ENCODE measurements at regions not wholly inside any gene's neighbourhood (a gene's known extent, or its start where the extent isn't known, plus 50 kb on each side); places are given as distances from the start of the nearest gene placed in this dataset.

DNA sequence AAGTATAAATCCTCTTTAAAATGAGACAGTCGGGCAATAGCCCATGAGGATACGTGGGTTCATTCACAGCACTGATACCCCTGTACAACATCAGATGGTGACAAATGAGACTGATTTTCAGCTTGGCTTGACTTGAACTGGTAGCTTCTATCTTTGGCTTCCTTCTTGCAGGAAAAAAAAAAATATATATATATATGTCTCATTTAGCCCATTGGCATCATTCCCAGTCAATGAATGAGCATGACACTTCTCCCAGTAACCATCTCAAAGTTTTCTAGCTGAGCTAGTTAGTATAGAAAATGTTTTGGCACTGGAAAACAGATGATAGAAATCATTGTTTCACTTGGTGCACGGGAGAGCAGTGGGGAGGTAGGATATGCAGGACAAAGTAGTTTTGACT is 222.5 kb upstream of the TAS2R1 start:
- DNase-seq (ENCODE audit: low spot score in 2 of 2), result no peak
- H3K9me3 ChIP-seq, result no peaks in the 10 kb centered on the region
- H3K4me1 ChIP-seq, result no peaks in the 10 kb centered on the region
- in situ Hi-C loops (cut with MboI; ENCODE audit: low sequenced_read_pairs), result no loop called here
- no peaks in the 10 kb centered on the region for H3K36me3 ChIP-seq (replicated peaks)
- H3K4me3 ChIP-seq, result no peak overlapping the region
- H3K27me3 ChIP-seq (ENCODE audit: low read depth), result no peaks in the 10 kb centered on the region

DNA sequence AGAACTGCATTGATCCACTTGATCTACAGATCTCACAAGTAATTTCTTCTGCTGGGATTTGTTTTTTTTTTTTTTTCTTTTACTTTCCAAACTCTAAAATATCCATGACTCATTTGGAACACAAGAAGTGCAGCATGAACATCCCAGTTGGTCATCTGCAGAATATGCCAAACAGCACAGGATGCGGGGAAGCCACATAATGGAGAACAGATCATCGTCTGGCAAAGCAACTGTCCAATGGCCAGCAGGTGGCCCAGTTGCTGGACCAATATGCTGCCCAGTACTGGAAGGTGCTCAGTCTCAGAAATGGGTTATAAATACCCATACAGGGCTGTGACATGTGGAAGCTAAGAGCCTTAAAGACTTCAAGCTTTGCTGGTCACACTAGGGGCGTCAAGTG is 221.3 kb upstream of the TAS2R1 start:
- no peak for DNase-seq (ENCODE audit: low spot score in 2 of 2)
- H3K9me3 ChIP-seq, result no peaks in the 10 kb centered on the region
- no peak overlapping the region for H3K4me3 ChIP-seq
- no peaks in the 10 kb centered on the region for H3K27me3 ChIP-seq (ENCODE audit: low read depth)
- no peaks in the 10 kb centered on the region for H3K36me3 ChIP-seq (replicated peaks)
- in situ Hi-C loops (cut with MboI; ENCODE audit: low sequenced_read_pairs), result no loop called here
- H3K4me1 ChIP-seq, result no peaks in the 10 kb centered on the region

- DNase-seq (ENCODE audit: low spot score in 2 of 2), result no peak
- Histone ChIP-seq H3K27me3 (ENCODE audit: low read depth) (no peaks in the 10 kb centered on the region), H3K4me3 (no peak overlapping the region), H3K4me1 (no peaks in the 10 kb centered on the region), H3K36me3 (replicated peaks) (no peaks in the 10 kb centered on the region), H3K9me3 (no peaks in the 10 kb centered on the region)
- in situ Hi-C loops (cut with MboI; ENCODE audit: low sequenced_read_pairs), result no loop called here
Observed at GRCh38 chr5:9850456-9850855, 220.3 kb upstream of the TAS2R1 start.

DNA sequence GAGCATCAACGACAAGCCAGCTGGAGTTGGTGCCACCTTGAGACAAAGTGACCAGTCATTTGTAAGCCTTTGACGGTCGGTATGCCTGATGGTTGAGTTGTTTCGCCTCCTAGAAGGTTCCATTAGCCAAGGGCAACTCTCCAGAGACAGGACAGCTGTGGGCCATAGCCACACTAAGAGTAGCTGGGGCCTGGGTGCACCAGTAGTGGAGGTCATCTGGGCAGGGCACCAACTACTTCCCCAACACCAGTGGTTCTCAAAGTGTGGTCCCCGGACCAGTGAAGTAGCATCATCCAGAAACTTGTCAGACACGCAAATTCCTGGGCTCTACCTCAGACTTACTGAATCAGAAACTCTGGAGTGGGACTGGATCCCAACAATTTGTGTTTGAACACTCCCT is 217.5 kb upstream of the TAS2R1 start:
- in situ Hi-C loops (cut with MboI; ENCODE audit: low sequenced_read_pairs), result no loop called here
- Histone ChIP-seq H3K36me3 (replicated peaks) (no peaks in the 10 kb centered on the region), H3K4me3 (no peak overlapping the region), H3K27me3 (ENCODE audit: low read depth) (no peaks in the 10 kb centered on the region), H3K9me3 (no peaks in the 10 kb centered on the region), H3K4me1 (no peaks in the 10 kb centered on the region)
- DNase-seq (ENCODE audit: low spot score in 2 of 2), result no peak

DNA sequence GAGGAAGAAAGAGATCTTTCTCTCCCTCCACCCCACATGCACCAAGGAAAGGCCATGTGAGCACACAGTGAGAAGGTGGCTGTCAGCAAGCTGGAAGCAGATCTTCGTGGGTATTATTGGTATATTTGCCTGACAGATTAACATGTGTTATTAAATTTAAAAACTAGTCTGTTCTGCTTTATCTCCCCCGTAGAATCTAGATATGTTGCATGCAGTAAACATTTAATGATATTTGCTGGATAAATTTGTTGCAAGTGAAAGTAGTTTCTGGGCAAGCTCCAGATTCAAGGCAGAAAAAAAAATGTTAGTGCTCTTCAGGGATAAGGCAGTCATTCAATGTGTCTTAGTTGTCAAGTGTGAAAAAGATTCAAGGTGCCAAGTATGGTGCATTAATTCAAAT is 215.0 kb upstream of the TAS2R1 start:
- Histone ChIP-seq H3K9me3 (no peaks in the 10 kb centered on the region), H3K4me1 (no peaks in the 10 kb centered on the region), H3K4me3 (no peak overlapping the region), H3K27me3 (ENCODE audit: low read depth) (no peaks in the 10 kb centered on the region), H3K36me3 (replicated peaks) (no peaks in the 10 kb centered on the region)
- DNase-seq (ENCODE audit: low spot score in 2 of 2), result no peak
- in situ Hi-C loops (cut with MboI; ENCODE audit: low sequenced_read_pairs), result no loop called here

- no peaks in the 10 kb centered on the region for H3K4me1 ChIP-seq
- no peaks in the 10 kb centered on the region for H3K27me3 ChIP-seq (ENCODE audit: low read depth)
- H3K9me3 ChIP-seq, result no peaks in the 10 kb centered on the region
- in situ Hi-C loops (cut with MboI; ENCODE audit: low sequenced_read_pairs), result no loop called here
- H3K36me3 ChIP-seq (replicated peaks), result no peaks in the 10 kb centered on the region
- no peak for DNase-seq (ENCODE audit: low spot score in 2 of 2)
- no peak overlapping the region for H3K4me3 ChIP-seq
Observed at GRCh38 chr5:9841516-9842170, 211.5 kb upstream of the TAS2R1 start.

GRCh38 chr5:9838916-9839315 is 208.8 kb upstream of the TAS2R1 start:
- H3K36me3 ChIP-seq (replicated peaks), result no peaks in the 10 kb centered on the region
- H3K4me1 ChIP-seq, result no peaks in the 10 kb centered on the region
- H3K4me3 ChIP-seq, result no peak overlapping the region
- in situ Hi-C loops (cut with MboI; ENCODE audit: low sequenced_read_pairs), result no loop called here
- H3K9me3 ChIP-seq, result no peaks in the 10 kb centered on the region
- DNase-seq (ENCODE audit: low spot score in 2 of 2), result no peak
- no peaks in the 10 kb centered on the region for H3K27me3 ChIP-seq (ENCODE audit: low read depth)

DNA sequence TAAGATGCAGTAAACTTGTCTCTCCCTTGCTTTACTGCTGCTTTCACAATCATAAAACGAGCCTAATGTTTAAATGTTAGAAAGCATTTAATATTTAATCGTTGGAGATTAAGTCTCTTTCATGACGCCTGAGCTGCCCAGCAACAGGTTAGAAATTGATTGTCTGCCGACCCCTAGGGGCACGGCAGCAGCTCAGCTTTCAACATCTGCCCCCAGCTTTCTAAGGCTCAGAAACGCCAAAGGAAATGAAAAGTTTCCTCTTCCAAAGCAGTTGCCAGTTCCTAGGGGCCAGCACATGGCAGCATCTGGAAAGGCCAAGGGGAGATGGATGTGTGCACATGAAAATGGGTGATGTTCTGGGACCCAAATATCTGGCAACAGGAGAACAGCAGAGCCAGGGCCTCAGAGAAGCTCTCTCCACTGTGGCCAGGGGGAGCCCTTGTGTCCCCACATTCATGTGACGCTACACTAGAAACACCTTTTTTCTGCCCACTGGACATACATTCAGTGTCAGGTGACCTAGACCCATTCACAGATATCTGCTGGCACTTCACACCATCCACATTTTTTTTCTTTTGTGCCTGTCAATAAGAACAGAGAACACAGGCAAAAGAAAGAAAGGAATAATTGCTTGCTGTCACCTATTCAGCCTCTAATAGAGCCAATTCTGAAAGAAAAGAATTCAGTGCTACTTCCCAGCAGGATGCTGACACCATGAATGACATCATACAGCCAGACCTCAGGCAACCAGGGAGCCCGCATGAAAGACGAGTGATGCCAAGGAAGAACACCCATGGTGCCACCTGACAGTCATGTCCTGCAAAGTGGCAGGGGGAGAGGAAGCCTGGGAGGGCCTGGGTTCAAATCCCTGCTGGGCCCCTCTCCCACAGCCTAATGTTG is 205.0 kb upstream of the TAS2R1 start:
- no peak for DNase-seq (ENCODE audit: low spot score in 2 of 2)
- Histone ChIP-seq H3K27me3 (ENCODE audit: low read depth) (no peaks in the 10 kb centered on the region), H3K36me3 (replicated peaks) (no peaks in the 10 kb centered on the region), H3K9me3 (no peaks in the 10 kb centered on the region), H3K4me1 (no peaks in the 10 kb centered on the region), H3K4me3 (no peak overlapping the region)
- in situ Hi-C loops (cut with MboI; ENCODE audit: low sequenced_read_pairs), result no loop called here

DNA sequence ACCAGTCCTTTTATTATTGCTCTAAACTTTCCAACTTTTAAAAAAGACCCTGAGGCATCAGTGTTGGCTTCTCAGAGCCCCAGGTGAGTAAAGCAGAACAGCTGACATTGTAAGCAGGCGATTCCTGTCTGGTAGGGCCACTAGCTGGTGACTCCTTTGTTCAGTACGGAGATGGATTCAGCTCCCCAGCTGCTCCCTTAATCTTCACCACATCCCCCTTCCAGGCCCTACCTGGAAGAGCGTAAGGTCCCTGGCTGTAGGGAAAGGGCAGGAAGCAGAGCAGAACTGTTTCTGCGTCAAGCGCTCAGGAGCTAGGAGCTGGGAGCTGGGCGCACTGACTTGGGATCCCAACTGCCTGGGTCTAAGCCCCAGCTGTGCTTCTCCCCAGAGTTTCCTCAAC is 203.7 kb upstream of the TAS2R1 start:
- no peak overlapping the region for H3K4me3 ChIP-seq
- no peaks in the 10 kb centered on the region for H3K27me3 ChIP-seq (ENCODE audit: low read depth)
- DNase-seq (ENCODE audit: low spot score in 2 of 2), result no peak
- in situ Hi-C loops (cut with MboI; ENCODE audit: low sequenced_read_pairs), result no loop called here
- no peaks in the 10 kb centered on the region for H3K36me3 ChIP-seq (replicated peaks)
- H3K9me3 ChIP-seq, result no peaks in the 10 kb centered on the region
- no peaks in the 10 kb centered on the region for H3K4me1 ChIP-seq

GRCh38 chr5:9832921-9833320 is 202.8 kb upstream of the TAS2R1 start:
- no peaks in the 10 kb centered on the region for H3K27me3 ChIP-seq (ENCODE audit: low read depth)
- no peak overlapping the region for H3K4me3 ChIP-seq
- no peak for DNase-seq (ENCODE audit: low spot score in 2 of 2)
- no peaks in the 10 kb centered on the region for H3K36me3 ChIP-seq (replicated peaks)
- in situ Hi-C loops (cut with MboI; ENCODE audit: low sequenced_read_pairs), result no loop called here
- no peaks in the 10 kb centered on the region for H3K4me1 ChIP-seq
- no peaks in the 10 kb centered on the region for H3K9me3 ChIP-seq

DNA sequence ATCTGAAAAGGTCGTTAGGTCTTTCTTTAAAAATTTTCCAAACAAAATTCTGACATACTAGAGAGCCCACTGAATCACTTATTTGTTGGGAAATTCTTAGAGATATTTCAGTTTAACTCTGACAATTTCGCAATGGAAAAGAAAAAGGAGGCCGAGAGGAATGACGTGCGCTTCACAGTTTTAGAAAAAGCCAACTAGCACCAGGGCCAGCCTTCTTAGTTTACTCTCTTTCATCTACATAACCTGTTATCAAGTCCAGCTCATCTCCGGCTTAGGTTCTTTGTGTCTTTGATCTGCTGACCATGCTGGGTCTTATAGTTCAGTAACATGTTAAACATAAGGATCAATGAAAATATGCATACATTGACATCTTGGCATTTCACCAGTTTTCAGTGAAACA is 201.7 kb upstream of the TAS2R1 start:
- Histone ChIP-seq H3K4me1 (no peaks in the 10 kb centered on the region), H3K9me3 (no peaks in the 10 kb centered on the region), H3K27me3 (ENCODE audit: low read depth) (no peaks in the 10 kb centered on the region), H3K4me3 (no peak overlapping the region), H3K36me3 (replicated peaks) (no peaks in the 10 kb centered on the region)
- DNase-seq (ENCODE audit: low spot score in 2 of 2), result no peak
- in situ Hi-C loops (cut with MboI; ENCODE audit: low sequenced_read_pairs), result no loop called here

- Histone ChIP-seq H3K27me3 (ENCODE audit: low read depth) (no peaks in the 10 kb centered on the region), H3K4me1 (no peaks in the 10 kb centered on the region), H3K9me3 (no peaks in the 10 kb centered on the region), H3K4me3 (no peak overlapping the region), H3K36me3 (replicated peaks) (no peaks in the 10 kb centered on the region)
- in situ Hi-C loops (cut with MboI; ENCODE audit: low sequenced_read_pairs), result no loop called here
- DNase-seq (ENCODE audit: low spot score in 2 of 2), result no peak
Observed at GRCh38 chr5:9830184-9830583, 200.0 kb upstream of the TAS2R1 start.

GRCh38 chr5:9829621-9830020 is 199.5 kb upstream of the TAS2R1 start:
- in situ Hi-C loops (cut with MboI; ENCODE audit: low sequenced_read_pairs), result no loop called here

DNA sequence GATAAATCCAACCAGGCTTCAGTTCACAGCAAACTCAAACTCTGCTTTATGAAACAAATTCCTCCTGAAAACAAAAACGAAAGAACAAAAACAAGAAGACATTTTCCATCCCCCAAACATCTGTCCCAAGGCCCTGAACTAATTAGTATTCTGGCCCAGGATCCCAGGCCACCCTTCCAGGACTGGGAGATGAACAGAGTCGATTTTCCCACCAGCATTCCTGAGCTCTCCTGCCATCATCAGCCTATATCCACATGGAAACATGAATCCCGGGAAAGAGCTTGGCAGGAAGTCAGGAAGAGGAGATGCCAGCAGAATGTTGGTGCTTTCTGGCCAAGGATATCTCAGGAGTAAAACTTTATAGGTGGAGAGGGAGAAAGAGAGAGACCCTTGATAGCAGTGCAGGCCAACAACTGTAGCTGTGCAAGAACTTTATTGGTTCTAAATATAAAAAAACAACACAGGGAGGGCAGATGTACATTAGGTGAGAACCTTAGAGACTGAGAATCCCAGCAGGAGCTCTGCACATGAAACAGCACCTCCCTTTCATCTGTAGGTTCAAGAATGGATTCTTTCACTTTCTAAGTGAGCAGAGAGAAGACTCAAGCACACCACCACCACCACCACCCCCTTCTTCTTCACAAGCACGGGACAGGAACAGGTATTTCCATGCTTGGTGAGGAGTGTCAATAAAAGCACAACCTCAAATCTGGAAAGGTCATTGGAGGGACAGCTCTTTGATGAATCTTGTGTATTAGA is 190.7 kb upstream of the TAS2R1 start:
- Histone ChIP-seq H3K4me3 (no peak overlapping the region), H3K27me3 (ENCODE audit: low read depth) (no peaks in the 10 kb centered on the region), H3K4me1 (no peaks in the 10 kb centered on the region), H3K36me3 (replicated peaks) (no peaks in the 10 kb centered on the region), H3K9me3 (no peaks in the 10 kb centered on the region)
- in situ Hi-C loops (cut with MboI; ENCODE audit: low sequenced_read_pairs), result no loop called here
- no peak for DNase-seq (ENCODE audit: low spot score in 2 of 2)

More at GRCh38 chr5:9829621-9830020, 199.5 kb upstream of the TAS2R1 start:
- no peaks in the 10 kb centered on the region for H3K9me3 ChIP-seq
- no peaks in the 10 kb centered on the region for H3K27me3 ChIP-seq (ENCODE audit: low read depth)
- H3K36me3 ChIP-seq (replicated peaks), result no peaks in the 10 kb centered on the region
- no peak overlapping the region for H3K4me3 ChIP-seq
- DNase-seq (ENCODE audit: low spot score in 2 of 2), result no peak
- H3K4me1 ChIP-seq, result no peaks in the 10 kb centered on the region

Data from HAP-1 (cell line).